Lung (tissue), 11 donors: ENCODE measurements at regions not wholly inside any gene's neighbourhood (a gene's known extent, or its start where the extent isn't known, plus 50 kb on each side); places are given as distances from the start of the nearest gene placed in this dataset.

ENCODE experiments used
- ATAC-seq: fragments of 200-7000 bp; cut with Tn5 transposase; one replicate; pipeline ENCODE4 v1.9.1; 2020; ENCODE audit warnings: moderate number of reproducible peaks; ENCODE audit not compliant: insufficient read depth, low FRiP score
- DNase-seq, 3 donors: peaks; one replicate each; pipeline ENCODE4 v3.0.0-alpha.2; 2013 to 2017
- H3K27ac ChIP-seq, 2 donors: one replicate each; pipeline ENCODE4 v1.5.1; 2013; ENCODE audit warnings: mild to moderate bottlenecking in 2 of 2, moderate library complexity in 2 of 2, control low read depth in 1 of 2, inconsistent platforms in 1 of 2, low read depth in 1 of 2, low read length in 1 of 2
- H3K27me3 ChIP-seq, 3 donors: one replicate each; pipeline ENCODE4 v1.5.1; 2013; ENCODE audit warnings: low read length in 2 of 3; ENCODE audit not compliant: control insufficient read depth in 3 of 3, insufficient read depth in 3 of 3
- H3K36me3 ChIP-seq, 4 donors: one replicate each; pipeline ENCODE4 v1.5.1; 2013; ENCODE audit warnings: low read length in 4 of 4, mild to moderate bottlenecking in 1 of 4, moderate library complexity in 1 of 4; ENCODE audit not compliant: control insufficient read depth in 4 of 4, insufficient read depth in 4 of 4
- H3K4me1 ChIP-seq, 5 donors: one replicate each; pipeline ENCODE4 v1.5.1; 2013; ENCODE audit warnings: low read length in 5 of 5, mild to moderate bottlenecking in 2 of 5, moderate library complexity in 1 of 5; ENCODE audit not compliant: control insufficient read depth in 5 of 5, insufficient read depth in 5 of 5
- H3K4me3 ChIP-seq: one replicate; pipeline ENCODE4 v1.5.1; 2013; ENCODE audit warnings: mild to moderate bottlenecking, control low read depth, moderate library complexity
- H3K9ac ChIP-seq, 2 donors: one replicate each; pipeline ENCODE4 v1.5.1; 2013; ENCODE audit warnings: low read length in 2 of 2, control low read depth in 1 of 2; ENCODE audit not compliant: insufficient read depth in 1 of 2
- H3K9me3 ChIP-seq, 4 donors: one replicate each; pipeline ENCODE4 v1.5.1; 2013; ENCODE audit warnings: low read length in 3 of 4, mild to moderate bottlenecking in 1 of 4, moderate library complexity in 1 of 4; ENCODE audit not compliant: control insufficient read depth in 4 of 4, insufficient read depth in 3 of 4
- WGBS, 2 donors: extraction: QIAGEN DNeasy Blood & Tissue Kit; methylation state at CpG; one replicate each; pipeline ENCODE4 v1.1.7; 2013; 5-methylcytosine and 5-hydroxymethylcytosine counted together
- TF ChIP-seq, protein P1 (sequence below): IDR thresholded peaks from 2 replicates; pipeline ENCODE4 v1.5.1; 2012; ENCODE audit warnings: mild to moderate bottlenecking; ENCODE audit errors: control extremely low read depth, extremely low read depth
- donor health status: control.
- donor health status: control.
- donor health status: Bipolar disorder and iron deficiency.
- donor health status: healthy.
- donor health status: DM: yes; HTN: yes; CAD: no.

GRCh38 chr15:98282656-98283332 lies 322.3 kb downstream of the ARRDC4 start:
- ATAC-seq, result no peak
- DNase-seq, result no peak
- H3K9me3 ChIP-seq, result peaks cover 0 to 2% (median 0%) of the 10 kb centered on the region in 4 donors
- no peaks in the 10 kb centered on the region for H3K36me3 ChIP-seq
- TF ChIP-seq, protein P1, sequence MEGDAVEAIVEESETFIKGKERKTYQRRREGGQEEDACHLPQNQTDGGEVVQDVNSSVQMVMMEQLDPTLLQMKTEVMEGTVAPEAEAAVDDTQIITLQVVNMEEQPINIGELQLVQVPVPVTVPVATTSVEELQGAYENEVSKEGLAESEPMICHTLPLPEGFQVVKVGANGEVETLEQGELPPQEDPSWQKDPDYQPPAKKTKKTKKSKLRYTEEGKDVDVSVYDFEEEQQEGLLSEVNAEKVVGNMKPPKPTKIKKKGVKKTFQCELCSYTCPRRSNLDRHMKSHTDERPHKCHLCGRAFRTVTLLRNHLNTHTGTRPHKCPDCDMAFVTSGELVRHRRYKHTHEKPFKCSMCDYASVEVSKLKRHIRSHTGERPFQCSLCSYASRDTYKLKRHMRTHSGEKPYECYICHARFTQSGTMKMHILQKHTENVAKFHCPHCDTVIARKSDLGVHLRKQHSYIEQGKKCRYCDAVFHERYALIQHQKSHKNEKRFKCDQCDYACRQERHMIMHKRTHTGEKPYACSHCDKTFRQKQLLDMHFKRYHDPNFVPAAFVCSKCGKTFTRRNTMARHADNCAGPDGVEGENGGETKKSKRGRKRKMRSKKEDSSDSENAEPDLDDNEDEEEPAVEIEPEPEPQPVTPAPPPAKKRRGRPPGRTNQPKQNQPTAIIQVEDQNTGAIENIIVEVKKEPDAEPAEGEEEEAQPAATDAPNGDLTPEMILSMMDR, result no peak
- no peak overlapping the region for H3K27ac ChIP-seq
- H3K4me1 ChIP-seq, result no peaks in the 10 kb centered on the region
- H3K4me3 ChIP-seq, result no peak overlapping the region
- peaks cover 0 to 2% (median 0%) of the 10 kb centered on the region in 3 donors for H3K27me3 ChIP-seq
- H3K9ac ChIP-seq, result no peak overlapping the region
- 10% methylated on average over 5 of the region's 5 CpGs for WGBS, 2 donors

DNA sequence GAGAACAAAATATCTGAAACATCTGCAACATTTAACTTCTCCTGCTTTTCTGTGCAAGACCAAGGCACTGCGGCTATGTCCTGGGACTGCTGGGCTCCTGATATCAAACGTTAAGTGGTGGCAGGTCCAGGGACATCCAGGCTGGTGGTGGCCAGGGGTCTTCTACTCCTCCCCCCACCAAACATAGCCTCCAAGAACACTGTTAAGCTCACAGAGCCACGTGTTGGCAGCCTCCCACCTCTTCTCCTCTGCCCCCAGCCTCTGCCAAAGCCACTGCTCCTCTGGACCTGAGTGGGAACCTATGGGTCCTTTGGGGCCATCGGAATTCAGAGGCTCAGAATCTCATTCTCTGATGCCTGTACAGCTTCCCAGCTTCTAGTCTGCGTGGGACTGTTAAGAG lies 325.7 kb downstream of the ARRDC4 start:
- ATAC-seq (no peak), DNase-seq (no peak)
- TF ChIP-seq, protein P1, result no peak
- Histone ChIP-seq H3K36me3 (no peaks in the 10 kb centered on the region), H3K4me1 (no peaks in the 10 kb centered on the region), H3K27ac (no peak overlapping the region), H3K9ac (no peak overlapping the region), H3K27me3 (peaks cover 4 to 10% (median 6%) of the 10 kb centered on the region in 3 donors), H3K4me3 (no peak overlapping the region), H3K9me3 (peaks cover 0 to 5% (median 0%) of the 10 kb centered on the region in 4 donors)
- 70 to 78% methylated on average over 5 of the region's 5 CpGs for WGBS, 2 donors

- TF ChIP-seq, protein P1, result no peak
- Histone ChIP-seq H3K27me3 (peaks cover 6 to 12% (median 10%) of the 10 kb centered on the region in 3 donors), H3K36me3 (no peaks in the 10 kb centered on the region), H3K9me3 (peaks cover 0 to 5% (median 0%) of the 10 kb centered on the region in 4 donors), H3K9ac (no peak overlapping the region), H3K4me1 (no peaks in the 10 kb centered on the region), H3K4me3 (no peak overlapping the region), H3K27ac (no peak overlapping the region)
- DNase-seq, result no peak
- no peak for ATAC-seq
- WGBS, 2 donors, result 77 to 88% methylated on average over 3 of the region's 3 CpGs
Measured at GRCh38 chr15:98286831-98287230, 326.3 kb downstream of the ARRDC4 start.
